ENCODE measurements at regions not wholly inside any gene's neighbourhood (a gene's known extent, or its start where the extent isn't known, plus 50 kb on each side); places are given as distances from the start of the nearest gene placed in this dataset.
"Not testable (repeated sequence)": the region's sequence is repeated elsewhere in the genome, so short reads cannot be mapped to it uniquely, and the experiment has no call there.

DNA sequence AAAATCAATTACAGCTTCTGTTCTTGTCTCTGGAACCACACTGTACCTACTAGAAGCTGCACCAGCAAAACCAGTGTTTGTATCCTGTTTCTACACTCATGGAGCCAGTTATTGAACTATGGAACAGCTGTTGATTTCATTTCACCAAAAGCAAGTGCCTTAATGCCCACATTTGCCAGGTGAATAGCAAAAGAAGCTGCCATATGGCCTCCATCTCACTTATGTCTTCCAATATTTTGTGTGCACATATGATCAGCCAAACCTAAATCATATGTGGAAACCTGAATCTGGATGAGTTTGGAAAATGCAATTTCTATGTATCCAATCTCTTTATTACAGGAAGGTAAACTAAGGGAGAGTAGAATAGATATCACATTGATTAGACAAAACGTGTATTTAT, 415.8 kb upstream of the GRID2 start:
- Histone ChIP-seq H3K4me3 (ENCODE audit: low read length) (no peak overlapping the region), H3K9me3 (ENCODE audit: control insufficient read depth, insufficient read depth, low read length) (peaks cover 7% of the 10 kb centered on the region), H3K4me1 (ENCODE audit: control insufficient read depth, insufficient read depth, low read length) (no peaks in the 10 kb centered on the region), H3K27me3 (ENCODE audit: control insufficient read depth, insufficient read depth, low read length) (no peaks in the 10 kb centered on the region), H3K36me3 (ENCODE audit: control insufficient read depth, insufficient read depth, low read length) (no peaks in the 10 kb centered on the region), H3K27ac (ENCODE audit: low read length) (no peak overlapping the region)
- Mint-ChIP-seq H3K27me3 (ENCODE audit: low read depth in 2 of 2) (no peaks in the 10 kb centered on the region), H3K4me1 (no peaks in the 10 kb centered on the region), H3K4me3 (no peak overlapping the region), H3K9me3 (peaks cover 0 to 6% of the 10 kb centered on the region in 2 donors), H3K36me3 (no peaks in the 10 kb centered on the region), H3K27ac (no peak overlapping the region)
- TF ChIP-seq, protein P1, sequence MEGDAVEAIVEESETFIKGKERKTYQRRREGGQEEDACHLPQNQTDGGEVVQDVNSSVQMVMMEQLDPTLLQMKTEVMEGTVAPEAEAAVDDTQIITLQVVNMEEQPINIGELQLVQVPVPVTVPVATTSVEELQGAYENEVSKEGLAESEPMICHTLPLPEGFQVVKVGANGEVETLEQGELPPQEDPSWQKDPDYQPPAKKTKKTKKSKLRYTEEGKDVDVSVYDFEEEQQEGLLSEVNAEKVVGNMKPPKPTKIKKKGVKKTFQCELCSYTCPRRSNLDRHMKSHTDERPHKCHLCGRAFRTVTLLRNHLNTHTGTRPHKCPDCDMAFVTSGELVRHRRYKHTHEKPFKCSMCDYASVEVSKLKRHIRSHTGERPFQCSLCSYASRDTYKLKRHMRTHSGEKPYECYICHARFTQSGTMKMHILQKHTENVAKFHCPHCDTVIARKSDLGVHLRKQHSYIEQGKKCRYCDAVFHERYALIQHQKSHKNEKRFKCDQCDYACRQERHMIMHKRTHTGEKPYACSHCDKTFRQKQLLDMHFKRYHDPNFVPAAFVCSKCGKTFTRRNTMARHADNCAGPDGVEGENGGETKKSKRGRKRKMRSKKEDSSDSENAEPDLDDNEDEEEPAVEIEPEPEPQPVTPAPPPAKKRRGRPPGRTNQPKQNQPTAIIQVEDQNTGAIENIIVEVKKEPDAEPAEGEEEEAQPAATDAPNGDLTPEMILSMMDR (IDR thresholded peaks at IDR 0.05), result no peak
- ATAC-seq, result no peak
- intact Hi-C loops (cut with micrococcal nuclease), result no loop called here
- no CpG with 5 or more reads among the region's 1 CpG for WGBS (ENCODE audit: insufficient coverage)
- DNase-seq, result no peak

DNA sequence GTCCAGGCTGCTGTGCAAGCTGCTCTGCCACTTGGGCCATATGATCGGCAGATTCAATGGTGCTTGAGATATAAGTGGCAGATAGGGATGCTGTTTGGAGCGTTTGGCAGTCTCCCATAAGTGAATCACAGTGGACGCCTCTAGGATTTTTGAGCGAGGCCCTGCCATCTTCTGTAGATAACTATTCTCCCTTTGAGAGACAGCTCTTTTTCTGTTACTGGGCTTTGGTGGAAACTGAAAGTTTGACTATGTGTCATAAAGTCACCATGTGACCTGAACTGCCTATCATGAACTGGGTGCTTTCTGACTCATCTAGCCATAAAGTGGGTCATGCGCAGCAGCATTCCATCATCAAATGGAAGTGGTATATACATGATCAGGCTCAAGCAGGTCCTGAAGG, 412.5 kb upstream of the GRID2 start:
- H3K9me3 ChIP-seq (ENCODE audit: control insufficient read depth, insufficient read depth, low read length); H3K27me3 ChIP-seq (ENCODE audit: control insufficient read depth, insufficient read depth, low read length); H3K4me3 Mint-ChIP-seq; H3K4me1 ChIP-seq (ENCODE audit: control insufficient read depth, insufficient read depth, low read length); H3K4me3 ChIP-seq (ENCODE audit: low read length); H3K4me1 Mint-ChIP-seq; ATAC-seq; DNase-seq; H3K36me3 ChIP-seq (ENCODE audit: control insufficient read depth, insufficient read depth, low read length); H3K27ac ChIP-seq (ENCODE audit: low read length); H3K36me3 Mint-ChIP-seq; H3K27me3 Mint-ChIP-seq (ENCODE audit: low read depth in 2 of 2); H3K27ac Mint-ChIP-seq; intact Hi-C loops (cut with micrococcal nuclease): not testable (repeated sequence)
- H3K9me3 Mint-ChIP-seq, result peaks cover 11 to 20% of the 10 kb centered on the region in 2 donors
- WGBS (ENCODE audit: insufficient coverage), result 86% methylated on average over 5 of the region's 5 CpGs

DNA sequence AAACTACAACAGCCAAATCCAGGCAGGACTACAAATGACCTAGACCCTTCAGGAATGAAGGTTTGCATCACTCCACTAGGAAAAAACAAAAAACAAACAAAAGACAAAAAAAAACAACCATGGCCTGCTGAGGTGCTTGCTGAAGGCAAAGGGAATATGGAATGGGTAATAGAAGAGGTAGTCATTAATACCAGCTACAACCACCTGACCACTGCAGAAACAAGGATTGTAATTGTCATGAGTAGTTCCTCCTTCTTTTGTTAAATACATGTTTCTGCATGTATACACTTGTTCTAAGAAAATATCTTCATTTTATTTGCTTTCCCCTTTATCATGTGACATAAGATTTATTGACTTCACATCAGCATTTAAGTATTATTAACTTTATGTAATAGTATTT, 409.8 kb upstream of the GRID2 start:
- intact Hi-C loops (cut with micrococcal nuclease), result no loop called here
- no peak for ATAC-seq
- no peak for DNase-seq
- peaks cover 11 to 23% of the 10 kb centered on the region in 2 donors for H3K9me3 Mint-ChIP-seq
- no peaks in the 10 kb centered on the region for H3K4me1 ChIP-seq (ENCODE audit: control insufficient read depth, insufficient read depth, low read length)
- H3K4me3 Mint-ChIP-seq, result no peak overlapping the region
- H3K27ac Mint-ChIP-seq, result no peak overlapping the region
- no peaks in the 10 kb centered on the region for H3K4me1 Mint-ChIP-seq
- H3K36me3 ChIP-seq (ENCODE audit: control insufficient read depth, insufficient read depth, low read length), result no peaks in the 10 kb centered on the region
- no peak overlapping the region for H3K4me3 ChIP-seq (ENCODE audit: low read length)
- H3K36me3 Mint-ChIP-seq, result no peaks in the 10 kb centered on the region
- no peaks in the 10 kb centered on the region for H3K27me3 Mint-ChIP-seq (ENCODE audit: low read depth in 2 of 2)
- H3K9me3 ChIP-seq (ENCODE audit: control insufficient read depth, insufficient read depth, low read length), result peaks cover 7% of the 10 kb centered on the region
- TF ChIP-seq, protein P1 (IDR thresholded peaks at IDR 0.05), result no peak
- H3K27ac ChIP-seq (ENCODE audit: low read length), result no peak overlapping the region
- H3K27me3 ChIP-seq (ENCODE audit: control insufficient read depth, insufficient read depth, low read length), result no peaks in the 10 kb centered on the region

- Histone ChIP-seq H3K4me1 (ENCODE audit: control insufficient read depth, insufficient read depth, low read length) (no peaks in the 10 kb centered on the region), H3K27ac (ENCODE audit: low read length) (no peak overlapping the region), H3K9me3 (ENCODE audit: control insufficient read depth, insufficient read depth, low read length) (peaks cover 3% of the 10 kb centered on the region), H3K4me3 (ENCODE audit: low read length) (no peak overlapping the region), H3K27me3 (ENCODE audit: control insufficient read depth, insufficient read depth, low read length) (no peaks in the 10 kb centered on the region), H3K36me3 (ENCODE audit: control insufficient read depth, insufficient read depth, low read length) (no peaks in the 10 kb centered on the region)
- ATAC-seq (no peak), DNase-seq (no peak)
- Mint-ChIP-seq H3K36me3 (no peaks in the 10 kb centered on the region), H3K4me1 (no peaks in the 10 kb centered on the region), H3K4me3 (no peak overlapping the region), H3K27ac (no peak overlapping the region), H3K9me3 (peaks cover 14 to 22% of the 10 kb centered on the region in 2 donors), H3K27me3 (ENCODE audit: low read depth in 2 of 2) (no peaks in the 10 kb centered on the region)
- no CpG with 5 or more reads among the region's 1 CpG for WGBS (ENCODE audit: insufficient coverage)
- TF ChIP-seq, protein P1 (IDR thresholded peaks at IDR 0.05), result no peak
- intact Hi-C loops (cut with micrococcal nuclease), result no loop called here
These were observed 399.2 kb upstream of the GRID2 start for GRCh38 chr4:91904556-91904955.

All from natural killer cell (primary cell).